GM12891 (cell line): ENCODE measurements at regions not wholly inside any gene's neighbourhood (a gene's known extent, or its start where the extent isn't known, plus 50 kb on each side); places are given as distances from the start of the nearest gene placed in this dataset.
"Not testable (repeated sequence)": the region's sequence is repeated elsewhere in the genome, so short reads cannot be mapped to it uniquely, and the experiment has no call there.

Experiments
- DNase-seq: peaks from one replicate; pipeline ENCODE4 v3.0.0; 2011; ENCODE audit warnings: low spot score; ENCODE audit not compliant: insufficient read length
- FAIRE-seq: peaks from 2 replicates; lab custom pipeline; 2011; peaks lifted over from hg19 to GRCh38; lab: Jason Lieb, UNC
- PAX5 ChIP-seq: IDR thresholded peaks from 2 replicates; pipeline ENCODE4 v1.6.1; 2011; ENCODE audit warnings: low read length, moderate library complexity, mild to moderate bottlenecking; ENCODE audit not compliant: insufficient read depth, severe bottlenecking
- POLR2A ChIP-seq: IDR thresholded peaks from 2 replicates; pipeline ENCODE4 v1.6.1; 2011; ENCODE audit warnings: low read depth, low read length, control low read depth
- POLR2AphosphoS5 ChIP-seq: IDR thresholded peaks from 2 replicates; pipeline ENCODE4 v1.6.1; 2011; ENCODE audit warnings: low read depth, low read length, control low read depth
- POU2F2 ChIP-seq: IDR thresholded peaks from 2 replicates; pipeline ENCODE4 v1.6.1; 2011; ENCODE audit warnings: low read depth, mild to moderate bottlenecking, control low read depth, low read length, moderate library complexity
- SPI1 ChIP-seq: IDR thresholded peaks from 2 replicates; pipeline ENCODE4 v1.6.1; 2011; ENCODE audit warnings: low read depth, low read length, control low read depth
- TAF1 ChIP-seq: IDR thresholded peaks from 2 replicates; pipeline ENCODE4 v1.6.1; 2011; ENCODE audit warnings: low read depth, low read length, control low read depth

- DNase-seq (no peak), FAIRE-seq (no peak)
- no peak for TF ChIP-seq SPI1
- no peak for TF ChIP-seq POLR2A
Observed at GRCh38 chr4:174183259-174183658, 100.2 kb downstream of the FBXO8 start.

- TF ChIP-seq POLR2A, result no peak
- no peak for TF ChIP-seq PAX5
- TF ChIP-seq TAF1, result no peak
- no peak for TF ChIP-seq POLR2AphosphoS5
- no peak for TF ChIP-seq SPI1
- TF ChIP-seq POU2F2, result no peak
- DNase-seq, result no peak
- FAIRE-seq, result no peak
Observed at GRCh38 chr4:174181827-174182226, 101.6 kb downstream of the FBXO8 start.

- no peak for FAIRE-seq
- DNase-seq, result no peak
- TF ChIP-seq POU2F2, result no peak
- TF ChIP-seq TAF1, result no peak
- TF ChIP-seq POLR2AphosphoS5, result no peak
- TF ChIP-seq SPI1, result no peak
- TF ChIP-seq PAX5, result no peak
- TF ChIP-seq POLR2A, result no peak
Observed at GRCh38 chr4:174177536-174177935, 105.9 kb downstream of the FBXO8 start.

GRCh38 chr4:174175836-174176235, 107.6 kb downstream of the FBXO8 start:
- DNase-seq, FAIRE-seq: not testable (repeated sequence)

GRCh38 chr4:174173360-174173759, 110.1 kb downstream of the FBXO8 start:
- no peak for FAIRE-seq
- no peak for DNase-seq
- no peak for TF ChIP-seq PAX5
- no peak for TF ChIP-seq TAF1
- no peak for TF ChIP-seq POLR2A
- no peak for TF ChIP-seq SPI1
- no peak for TF ChIP-seq POLR2AphosphoS5
- no peak for TF ChIP-seq POU2F2

GRCh38 chr4:174172274-174172673, 111.2 kb downstream of the FBXO8 start:
- TF ChIP-seq POU2F2 (no peak), SPI1 (no peak), PAX5 (no peak), POLR2AphosphoS5 (no peak), TAF1 (no peak), POLR2A (no peak)

GRCh38 chr4:174170906-174171305, 112.6 kb downstream of the FBXO8 start:
- no peak for DNase-seq
- FAIRE-seq, result no peak
- TF ChIP-seq POU2F2, result no peak
- no peak for TF ChIP-seq POLR2AphosphoS5
- TF ChIP-seq POLR2A, result no peak
- TF ChIP-seq PAX5, result no peak
- no peak for TF ChIP-seq SPI1
- no peak for TF ChIP-seq TAF1

More at GRCh38 chr4:174172274-174172673, 111.2 kb downstream of the FBXO8 start:
- FAIRE-seq (no peak), DNase-seq (no peak)

GRCh38 chr4:174170091-174170490, 113.4 kb downstream of the FBXO8 start:
- no peak for FAIRE-seq
- no peak for TF ChIP-seq POU2F2
- no peak for TF ChIP-seq POLR2A
- no peak for TF ChIP-seq SPI1
- TF ChIP-seq PAX5, result no peak
- no peak for TF ChIP-seq TAF1
- TF ChIP-seq POLR2AphosphoS5, result no peak
- DNase-seq, result no peak

GRCh38 chr4:174157106-174157607, 126.3 kb downstream of the FBXO8 start:
- TF ChIP-seq POU2F2 (no peak), POLR2A (no peak), TAF1 (no peak), POLR2AphosphoS5 (no peak), SPI1 (no peak), PAX5 (no peak)
- FAIRE-seq, result no peak
- DNase-seq, result no peak

GRCh38 chr4:174156239-174156826, 127.1 kb downstream of the FBXO8 start:
- DNase-seq (no peak), FAIRE-seq (no peak)
- no peak for TF ChIP-seq PAX5
- no peak for TF ChIP-seq POLR2AphosphoS5
- TF ChIP-seq SPI1, result no peak
- TF ChIP-seq POU2F2, result no peak
- TF ChIP-seq TAF1, result no peak
- TF ChIP-seq POLR2A, result no peak
